ENCODE measurements at regions not wholly inside any gene's neighbourhood (a gene's known extent, or its start where the extent isn't known, plus 50 kb on each side); places are given as distances from the start of the nearest gene placed in this dataset.
"Not testable (repeated sequence)": the region's sequence is repeated elsewhere in the genome, so short reads cannot be mapped to it uniquely, and the experiment has no call there.

DNA sequence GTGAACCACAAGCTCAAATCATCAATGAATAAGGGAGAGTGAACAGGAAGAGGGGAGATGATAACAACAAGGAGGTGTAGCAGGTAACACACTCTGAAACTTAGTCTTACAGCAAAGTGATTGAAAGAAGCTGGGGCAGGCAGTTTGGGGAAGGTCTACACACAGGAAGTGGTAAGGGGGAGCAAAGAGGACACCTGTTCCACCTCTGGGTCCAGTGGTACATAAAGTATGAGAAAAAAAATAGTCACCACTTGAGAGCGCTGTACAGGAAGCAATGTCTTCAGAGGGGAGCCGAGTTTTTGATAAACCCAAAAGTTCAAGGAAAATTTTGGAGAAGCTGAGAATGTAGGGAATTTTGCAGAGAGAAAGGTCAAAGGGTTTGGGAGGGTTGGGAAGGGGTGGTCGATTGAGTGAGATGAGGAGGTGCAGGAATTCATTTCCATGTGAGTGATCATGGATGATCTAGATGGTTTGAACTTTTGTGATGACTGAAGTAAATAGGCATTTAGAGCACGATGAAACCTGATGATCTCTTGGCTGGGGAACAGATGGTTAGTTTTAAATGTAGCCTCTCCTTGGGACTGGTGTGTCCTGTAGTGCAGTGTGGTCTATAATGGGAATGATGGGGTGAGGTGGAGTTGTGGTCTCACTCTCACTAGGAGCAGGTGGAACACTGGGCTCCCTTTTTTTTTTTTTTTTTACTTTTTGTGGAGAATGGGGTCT is 142.0 kb downstream of the RBMX2 start:
- Histone ChIP-seq H3K27me3 (ENCODE audit: insufficient read depth, low read depth) (no peaks in the 10 kb centered on the region), H3K4me1 (ENCODE audit: low read depth, poor library complexity, severe bottlenecking) (no peaks in the 10 kb centered on the region), H3K27ac (no peak overlapping the region), H3K79me2 (ENCODE audit: insufficient read depth, low read depth) (no peaks in the 10 kb centered on the region), H3K4me2 (no peak overlapping the region), H3K4me3 (IDR thresholded peaks at IDR 0.05; ENCODE audit: insufficient read depth, low read depth, low read length) (no peak overlapping the region), H3K9ac (no peak overlapping the region), H2AFZ (ENCODE audit: low read depth) (no peak overlapping the region), H4K20me1 (ENCODE audit: insufficient read depth) (no peaks in the 10 kb centered on the region), H3K36me3 (ENCODE audit: insufficient read depth) (no peaks in the 10 kb centered on the region)
- TF ChIP-seq, protein P1, sequence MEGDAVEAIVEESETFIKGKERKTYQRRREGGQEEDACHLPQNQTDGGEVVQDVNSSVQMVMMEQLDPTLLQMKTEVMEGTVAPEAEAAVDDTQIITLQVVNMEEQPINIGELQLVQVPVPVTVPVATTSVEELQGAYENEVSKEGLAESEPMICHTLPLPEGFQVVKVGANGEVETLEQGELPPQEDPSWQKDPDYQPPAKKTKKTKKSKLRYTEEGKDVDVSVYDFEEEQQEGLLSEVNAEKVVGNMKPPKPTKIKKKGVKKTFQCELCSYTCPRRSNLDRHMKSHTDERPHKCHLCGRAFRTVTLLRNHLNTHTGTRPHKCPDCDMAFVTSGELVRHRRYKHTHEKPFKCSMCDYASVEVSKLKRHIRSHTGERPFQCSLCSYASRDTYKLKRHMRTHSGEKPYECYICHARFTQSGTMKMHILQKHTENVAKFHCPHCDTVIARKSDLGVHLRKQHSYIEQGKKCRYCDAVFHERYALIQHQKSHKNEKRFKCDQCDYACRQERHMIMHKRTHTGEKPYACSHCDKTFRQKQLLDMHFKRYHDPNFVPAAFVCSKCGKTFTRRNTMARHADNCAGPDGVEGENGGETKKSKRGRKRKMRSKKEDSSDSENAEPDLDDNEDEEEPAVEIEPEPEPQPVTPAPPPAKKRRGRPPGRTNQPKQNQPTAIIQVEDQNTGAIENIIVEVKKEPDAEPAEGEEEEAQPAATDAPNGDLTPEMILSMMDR (conservative IDR thresholded peaks at IDR 0.05; ENCODE audit: low read depth, low read length) = no peak

DNA sequence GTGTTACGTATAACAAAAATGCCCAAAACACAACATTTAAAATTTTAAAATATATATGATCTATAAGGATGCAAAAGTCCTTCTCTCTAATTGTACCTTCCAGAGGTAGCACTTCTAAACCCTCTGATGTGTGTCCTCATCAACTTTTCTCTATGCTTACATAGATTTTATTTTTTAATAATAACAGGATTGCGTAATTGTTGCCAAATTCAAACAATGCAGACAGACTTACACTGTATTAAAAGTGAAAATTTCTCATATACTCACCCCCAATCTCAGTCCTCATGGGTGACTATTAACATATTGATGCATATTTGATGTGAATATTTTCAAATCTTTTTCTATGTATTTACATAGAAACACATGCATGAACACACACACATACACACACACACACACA is 144.0 kb downstream of the RBMX2 start:
- no peak overlapping the region for H2AFZ ChIP-seq (ENCODE audit: low read depth)
- H3K79me2 ChIP-seq (ENCODE audit: insufficient read depth, low read depth) = no peaks in the 10 kb centered on the region
- no peaks in the 10 kb centered on the region for H4K20me1 ChIP-seq (ENCODE audit: insufficient read depth)
- no peaks in the 10 kb centered on the region for H3K36me3 ChIP-seq (ENCODE audit: insufficient read depth)
- H3K4me1 ChIP-seq (ENCODE audit: low read depth, poor library complexity, severe bottlenecking) = no peaks in the 10 kb centered on the region
- no peaks in the 10 kb centered on the region for H3K27me3 ChIP-seq (ENCODE audit: insufficient read depth, low read depth)
- no peak overlapping the region for H3K27ac ChIP-seq
- TF ChIP-seq, protein P1 (conservative IDR thresholded peaks at IDR 0.05; ENCODE audit: low read depth, low read length) = no peak
- no peak overlapping the region for H3K4me2 ChIP-seq
- no peak overlapping the region for H3K4me3 ChIP-seq (IDR thresholded peaks at IDR 0.05; ENCODE audit: insufficient read depth, low read depth, low read length)
- no peak overlapping the region for H3K9ac ChIP-seq

DNA sequence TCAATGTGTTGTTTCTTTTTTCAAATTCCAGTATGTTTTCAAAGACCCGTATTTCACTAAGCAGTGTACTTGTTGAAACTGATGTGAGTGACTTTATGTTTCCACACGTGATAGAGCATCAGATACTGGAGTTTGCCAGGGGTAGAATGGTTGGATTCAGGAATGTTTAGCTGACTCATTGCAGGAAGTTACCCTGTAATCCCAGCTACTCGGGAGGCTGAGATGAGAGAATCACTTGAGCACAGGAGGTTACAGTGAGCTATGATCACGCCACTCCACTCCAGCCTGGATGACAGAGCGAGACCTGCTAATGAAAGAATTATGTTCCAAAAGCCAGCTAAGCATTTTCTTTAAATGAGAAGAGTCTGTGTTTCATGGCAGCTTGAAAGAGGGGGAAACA is 147.6 kb downstream of the RBMX2 start:
- H3K27ac ChIP-seq; H3K4me1 ChIP-seq (ENCODE audit: low read depth, poor library complexity, severe bottlenecking); H4K20me1 ChIP-seq (ENCODE audit: insufficient read depth); H3K4me3 ChIP-seq (IDR thresholded peaks at IDR 0.05; ENCODE audit: insufficient read depth, low read depth, low read length); H3K36me3 ChIP-seq (ENCODE audit: insufficient read depth); H3K27me3 ChIP-seq (ENCODE audit: insufficient read depth, low read depth); H3K4me2 ChIP-seq; H3K79me2 ChIP-seq (ENCODE audit: insufficient read depth, low read depth); H3K9ac ChIP-seq; H2AFZ ChIP-seq (ENCODE audit: low read depth): not testable (repeated sequence)

DNA sequence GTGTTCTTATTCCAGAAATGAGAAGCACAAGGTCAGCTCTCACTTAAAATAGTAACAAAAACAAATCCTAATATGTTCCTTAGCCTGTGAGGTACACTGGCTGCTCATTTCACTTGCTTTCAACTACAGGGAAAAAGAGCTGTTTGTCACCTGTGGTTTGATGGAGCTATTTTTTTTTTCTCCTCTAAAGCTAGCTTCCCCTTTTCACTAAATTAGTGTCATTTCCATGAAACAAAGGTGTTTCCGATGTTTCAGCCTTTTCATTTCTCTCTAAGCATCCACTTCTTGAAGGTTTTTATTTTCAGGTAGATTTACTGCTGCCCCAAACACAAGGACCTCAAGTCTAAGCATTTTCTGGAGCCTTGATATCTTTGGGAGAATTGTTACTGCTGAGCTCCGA is 148.6 kb downstream of the RBMX2 start:
- H3K79me2 ChIP-seq (ENCODE audit: insufficient read depth, low read depth) = no peaks in the 10 kb centered on the region
- no peak overlapping the region for H3K9ac ChIP-seq
- no peaks in the 10 kb centered on the region for H4K20me1 ChIP-seq (ENCODE audit: insufficient read depth)
- TF ChIP-seq, protein P1 (conservative IDR thresholded peaks at IDR 0.05; ENCODE audit: low read depth, low read length) = no peak
- no peak overlapping the region for H3K27ac ChIP-seq
- H2AFZ ChIP-seq (ENCODE audit: low read depth) = no peak overlapping the region
- no peak overlapping the region for H3K4me2 ChIP-seq
- no peak overlapping the region for H3K4me3 ChIP-seq (IDR thresholded peaks at IDR 0.05; ENCODE audit: insufficient read depth, low read depth, low read length)
- no peaks in the 10 kb centered on the region for H3K36me3 ChIP-seq (ENCODE audit: insufficient read depth)
- no peaks in the 10 kb centered on the region for H3K4me1 ChIP-seq (ENCODE audit: low read depth, poor library complexity, severe bottlenecking)
- no peaks in the 10 kb centered on the region for H3K27me3 ChIP-seq (ENCODE audit: insufficient read depth, low read depth)

DNA sequence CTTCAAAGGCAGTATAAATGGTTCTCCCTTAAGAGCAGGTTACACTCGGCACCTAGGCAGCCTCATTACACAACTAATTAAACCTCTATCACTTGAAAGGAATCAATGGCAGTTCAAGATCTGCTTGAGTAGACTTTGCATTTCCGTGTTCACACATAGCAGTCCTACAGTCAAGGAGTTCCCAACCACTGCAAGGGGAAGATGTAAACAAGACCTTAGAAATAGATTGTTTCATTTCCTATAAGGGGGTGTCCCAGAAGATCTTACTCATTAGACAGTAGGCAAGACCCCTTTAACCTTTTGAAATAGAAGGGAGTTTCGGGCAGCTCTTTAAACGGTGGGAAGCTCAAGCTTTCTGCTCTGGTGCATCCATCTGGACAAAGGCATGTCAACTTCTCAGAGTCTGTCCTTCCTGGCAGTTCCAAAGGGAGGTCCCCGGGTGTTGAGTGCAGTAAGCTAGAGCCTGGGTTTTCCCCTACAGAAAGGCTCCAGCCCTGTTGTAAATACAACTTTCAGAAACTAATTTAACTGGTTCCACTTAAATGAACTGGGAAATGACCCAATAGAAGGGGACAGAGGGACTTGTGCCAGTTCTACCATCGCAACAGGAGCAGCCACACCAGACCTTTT is 150.8 kb downstream of the RBMX2 start:
- Histone ChIP-seq H3K79me2 (ENCODE audit: insufficient read depth, low read depth) (no peaks in the 10 kb centered on the region), H3K4me3 (IDR thresholded peaks at IDR 0.05; ENCODE audit: insufficient read depth, low read depth, low read length) (no peak overlapping the region), H2AFZ (ENCODE audit: low read depth) (no peak overlapping the region), H3K27ac (no peak overlapping the region), H3K4me1 (ENCODE audit: low read depth, poor library complexity, severe bottlenecking) (no peaks in the 10 kb centered on the region), H4K20me1 (ENCODE audit: insufficient read depth) (no peaks in the 10 kb centered on the region), H3K9ac (no peak overlapping the region), H3K4me2 (no peak overlapping the region), H3K27me3 (ENCODE audit: insufficient read depth, low read depth) (no peaks in the 10 kb centered on the region), H3K36me3 (ENCODE audit: insufficient read depth) (no peaks in the 10 kb centered on the region)
- TF ChIP-seq, protein P1 (conservative IDR thresholded peaks at IDR 0.05; ENCODE audit: low read depth, low read length) = no peak

All from KMS-11 (cell line).